ENCODE measurements at regions not wholly inside any gene's neighbourhood (a gene's known extent, or its start where the extent isn't known, plus 50 kb on each side); places are given as distances from the start of the nearest gene placed in this dataset.

DNA sequence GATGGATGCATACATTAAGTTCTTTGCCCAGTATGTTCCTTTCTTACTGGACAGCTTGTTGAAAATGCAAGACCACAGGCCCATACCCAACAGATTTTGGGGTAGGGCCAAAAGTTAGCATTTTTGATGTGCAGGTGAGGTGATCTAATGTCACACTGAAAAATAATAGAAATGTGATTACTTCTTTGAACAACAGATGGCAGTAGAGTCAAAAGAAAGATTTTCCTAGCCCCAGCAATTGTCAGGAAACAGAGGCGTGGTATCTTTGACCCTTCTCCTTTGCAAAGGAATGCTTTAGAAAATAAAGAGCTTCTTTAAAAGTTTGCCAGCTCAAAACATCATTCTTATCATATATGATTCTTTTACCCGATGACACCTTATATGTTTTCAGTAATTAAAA is 343.6 kb upstream of the SYT4 start:
- no peaks in the 10 kb centered on the region for H3K36me3 ChIP-seq (ENCODE audit: control insufficient read depth in 1 of 2, insufficient read depth in 2 of 2, low read length in 2 of 2)
- no peak overlapping the region for H3K27ac ChIP-seq (ENCODE audit: low read depth, low read length)
- H3K27me3 ChIP-seq (ENCODE audit: control insufficient read depth in 1 of 2, insufficient read depth in 2 of 2, low read length in 2 of 2), result no peaks in the 10 kb centered on the region
- no peak overlapping the region for H3K4me3 ChIP-seq (ENCODE audit: low read depth in 1 of 2, low read length in 2 of 2)
- no peaks in the 10 kb centered on the region for H3K4me1 ChIP-seq (ENCODE audit: control insufficient read depth in 1 of 2, insufficient read depth in 2 of 2, low read length in 2 of 2)
- no peak overlapping the region for H3K9ac ChIP-seq (ENCODE audit: low read depth in 1 of 2, low read length in 2 of 2)
- H3K9me3 ChIP-seq (ENCODE audit: control insufficient read depth in 1 of 2, low read length in 2 of 2), result no peaks in the 10 kb centered on the region

DNA sequence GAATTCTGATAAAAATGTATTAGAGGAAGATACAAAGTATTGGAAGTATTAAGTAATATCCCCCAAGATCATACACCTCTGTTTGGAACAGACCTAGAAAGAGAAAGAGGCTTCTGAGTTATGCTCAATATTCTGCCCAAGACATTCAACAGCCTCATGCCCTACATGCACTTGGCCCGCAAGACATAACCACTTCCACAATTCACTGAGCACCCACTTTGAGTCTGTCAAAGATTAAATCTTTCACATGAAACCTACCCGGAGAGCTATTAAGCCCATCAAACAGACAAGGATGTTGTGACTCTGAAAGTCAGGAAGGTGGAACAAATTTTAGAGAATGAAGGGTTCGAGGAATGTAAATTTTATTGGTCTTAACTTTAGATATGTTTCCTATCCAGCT is 344.7 kb upstream of the SYT4 start:
- no peaks in the 10 kb centered on the region for H3K4me1 ChIP-seq (ENCODE audit: control insufficient read depth in 1 of 2, insufficient read depth in 2 of 2, low read length in 2 of 2)
- no peaks in the 10 kb centered on the region for H3K9me3 ChIP-seq (ENCODE audit: control insufficient read depth in 1 of 2, low read length in 2 of 2)
- no peak overlapping the region for H3K9ac ChIP-seq (ENCODE audit: low read depth in 1 of 2, low read length in 2 of 2)
- H3K4me3 ChIP-seq (ENCODE audit: low read depth in 1 of 2, low read length in 2 of 2), result no peak overlapping the region
- H3K27ac ChIP-seq (ENCODE audit: low read depth, low read length), result no peak overlapping the region
- H3K27me3 ChIP-seq (ENCODE audit: control insufficient read depth in 1 of 2, insufficient read depth in 2 of 2, low read length in 2 of 2), result no peaks in the 10 kb centered on the region
- no peaks in the 10 kb centered on the region for H3K36me3 ChIP-seq (ENCODE audit: control insufficient read depth in 1 of 2, insufficient read depth in 2 of 2, low read length in 2 of 2)

DNA sequence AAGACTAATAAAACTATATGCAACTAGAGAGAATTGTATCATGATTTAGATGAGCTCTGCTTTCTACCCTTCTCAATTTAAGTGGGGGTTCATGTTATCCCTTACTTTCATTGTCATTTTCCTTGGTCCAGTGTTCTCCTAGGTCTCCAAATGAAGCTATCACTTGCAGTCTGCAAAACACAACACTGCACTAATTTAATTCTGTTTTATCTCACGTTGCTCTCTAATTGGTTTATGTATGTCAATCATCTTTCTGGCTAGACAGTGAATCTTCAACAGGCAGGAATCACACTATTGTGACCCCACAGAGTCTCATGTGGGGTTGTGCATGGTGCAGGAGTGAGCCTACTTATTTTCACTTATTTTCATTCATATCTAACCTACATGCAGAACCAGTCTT is 348.3 kb upstream of the SYT4 start:
- H3K4me1 ChIP-seq (ENCODE audit: control insufficient read depth in 1 of 2, insufficient read depth in 2 of 2, low read length in 2 of 2), result no peaks in the 10 kb centered on the region
- H3K9me3 ChIP-seq (ENCODE audit: control insufficient read depth in 1 of 2, low read length in 2 of 2), result no peaks in the 10 kb centered on the region
- H3K9ac ChIP-seq (ENCODE audit: low read depth in 1 of 2, low read length in 2 of 2), result no peak overlapping the region
- no peaks in the 10 kb centered on the region for H3K36me3 ChIP-seq (ENCODE audit: control insufficient read depth in 1 of 2, insufficient read depth in 2 of 2, low read length in 2 of 2)
- no peaks in the 10 kb centered on the region for H3K27me3 ChIP-seq (ENCODE audit: control insufficient read depth in 1 of 2, insufficient read depth in 2 of 2, low read length in 2 of 2)
- no peak overlapping the region for H3K27ac ChIP-seq (ENCODE audit: low read depth, low read length)
- H3K4me3 ChIP-seq (ENCODE audit: low read depth in 1 of 2, low read length in 2 of 2), result no peak overlapping the region

DNA sequence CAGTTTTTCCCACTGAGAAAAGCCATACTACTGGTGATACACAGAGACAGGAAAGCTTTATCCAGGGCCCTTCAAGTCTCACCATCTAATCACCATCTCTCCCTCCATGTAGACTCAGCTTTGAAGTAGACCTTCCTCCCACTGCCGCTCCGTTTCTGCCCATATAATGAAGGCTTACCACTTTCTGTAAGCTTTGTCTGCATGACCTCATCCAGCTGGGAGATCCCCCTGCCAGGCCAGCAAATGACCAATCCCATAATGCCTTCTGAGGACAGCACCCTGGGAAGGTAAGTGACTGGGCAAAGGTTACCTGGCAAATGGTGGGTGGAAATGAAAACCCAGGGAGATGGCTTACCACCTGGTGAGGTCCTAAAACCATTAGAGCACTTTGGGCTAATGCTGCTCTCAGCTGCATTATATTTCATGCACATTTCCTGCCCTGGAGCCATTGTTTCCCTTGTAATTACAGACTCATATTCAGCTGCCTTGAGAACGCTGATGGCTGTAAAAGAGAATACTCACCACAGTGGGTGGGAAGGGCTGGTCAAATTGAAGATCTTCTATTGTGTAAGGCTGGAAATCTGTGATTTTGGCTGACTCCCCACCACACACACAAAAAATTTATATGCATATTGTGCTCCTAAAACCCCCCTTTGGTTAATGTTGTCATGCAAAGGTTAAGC is 350.7 kb upstream of the SYT4 start:
- Histone ChIP-seq H3K27ac (ENCODE audit: low read depth, low read length) (no peak overlapping the region), H3K9me3 (ENCODE audit: control insufficient read depth in 1 of 2, low read length in 2 of 2) (no peaks in the 10 kb centered on the region), H3K27me3 (ENCODE audit: control insufficient read depth in 1 of 2, insufficient read depth in 2 of 2, low read length in 2 of 2) (no peaks in the 10 kb centered on the region), H3K36me3 (ENCODE audit: control insufficient read depth in 1 of 2, insufficient read depth in 2 of 2, low read length in 2 of 2) (no peaks in the 10 kb centered on the region), H3K4me3 (ENCODE audit: low read depth in 1 of 2, low read length in 2 of 2) (no peak overlapping the region), H3K4me1 (ENCODE audit: control insufficient read depth in 1 of 2, insufficient read depth in 2 of 2, low read length in 2 of 2) (no peaks in the 10 kb centered on the region), H3K9ac (ENCODE audit: low read depth in 1 of 2, low read length in 2 of 2) (no peak overlapping the region)

DNA sequence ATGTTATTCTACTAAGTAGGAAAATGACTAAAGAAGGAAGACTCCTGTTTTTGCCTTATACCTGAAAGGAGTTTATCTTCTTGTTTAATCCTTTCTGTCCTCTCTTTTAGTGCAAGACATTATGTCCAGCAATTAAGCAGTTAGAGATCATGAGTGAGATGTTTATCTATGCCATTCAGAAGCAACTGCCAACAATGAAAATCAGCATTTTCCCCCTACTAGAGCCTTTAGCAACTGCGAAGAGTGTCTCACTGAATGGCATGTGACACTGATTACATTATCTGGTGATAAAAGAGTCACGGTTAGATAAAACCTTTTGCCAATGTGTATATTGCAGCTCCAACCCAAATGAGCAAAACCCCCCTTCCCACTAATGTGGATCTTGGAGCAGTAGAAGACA is 357.7 kb upstream of the SYT4 start:
- H3K27me3 ChIP-seq (ENCODE audit: control insufficient read depth in 1 of 2, insufficient read depth in 2 of 2, low read length in 2 of 2), result no peaks in the 10 kb centered on the region
- no peak overlapping the region for H3K9ac ChIP-seq (ENCODE audit: low read depth in 1 of 2, low read length in 2 of 2)
- no peaks in the 10 kb centered on the region for H3K36me3 ChIP-seq (ENCODE audit: control insufficient read depth in 1 of 2, insufficient read depth in 2 of 2, low read length in 2 of 2)
- no peak overlapping the region for H3K4me3 ChIP-seq (ENCODE audit: low read depth in 1 of 2, low read length in 2 of 2)
- no peaks in the 10 kb centered on the region for H3K4me1 ChIP-seq (ENCODE audit: control insufficient read depth in 1 of 2, insufficient read depth in 2 of 2, low read length in 2 of 2)
- no peak overlapping the region for H3K27ac ChIP-seq (ENCODE audit: low read depth, low read length)
- no peaks in the 10 kb centered on the region for H3K9me3 ChIP-seq (ENCODE audit: control insufficient read depth in 1 of 2, low read length in 2 of 2)

DNA sequence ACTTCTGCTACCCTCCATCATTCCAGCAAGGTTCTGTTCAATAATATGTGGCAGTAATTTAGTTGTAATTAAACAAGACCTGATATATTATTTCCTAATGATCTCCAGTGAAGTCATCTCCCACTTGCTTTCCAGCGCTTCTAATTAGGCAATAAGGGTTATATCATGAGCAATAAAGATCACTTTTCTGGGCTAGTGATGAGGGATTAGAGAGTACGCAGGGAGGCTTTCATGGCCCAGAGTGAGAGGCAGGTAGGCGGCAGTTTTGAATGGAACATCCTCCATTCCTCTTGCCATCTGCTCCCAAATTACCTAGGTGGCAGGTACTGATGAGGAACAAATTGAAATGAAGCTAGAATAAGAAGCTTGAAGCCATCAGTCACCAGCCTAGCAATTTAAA is 358.1 kb upstream of the SYT4 start:
- Histone ChIP-seq H3K9me3 (ENCODE audit: control insufficient read depth in 1 of 2, low read length in 2 of 2) (no peaks in the 10 kb centered on the region), H3K27me3 (ENCODE audit: control insufficient read depth in 1 of 2, insufficient read depth in 2 of 2, low read length in 2 of 2) (no peaks in the 10 kb centered on the region), H3K27ac (ENCODE audit: low read depth, low read length) (no peak overlapping the region), H3K4me1 (ENCODE audit: control insufficient read depth in 1 of 2, insufficient read depth in 2 of 2, low read length in 2 of 2) (no peaks in the 10 kb centered on the region), H3K4me3 (ENCODE audit: low read depth in 1 of 2, low read length in 2 of 2) (no peak overlapping the region), H3K9ac (ENCODE audit: low read depth in 1 of 2, low read length in 2 of 2) (no peak overlapping the region), H3K36me3 (ENCODE audit: control insufficient read depth in 1 of 2, insufficient read depth in 2 of 2, low read length in 2 of 2) (no peaks in the 10 kb centered on the region)

DNA sequence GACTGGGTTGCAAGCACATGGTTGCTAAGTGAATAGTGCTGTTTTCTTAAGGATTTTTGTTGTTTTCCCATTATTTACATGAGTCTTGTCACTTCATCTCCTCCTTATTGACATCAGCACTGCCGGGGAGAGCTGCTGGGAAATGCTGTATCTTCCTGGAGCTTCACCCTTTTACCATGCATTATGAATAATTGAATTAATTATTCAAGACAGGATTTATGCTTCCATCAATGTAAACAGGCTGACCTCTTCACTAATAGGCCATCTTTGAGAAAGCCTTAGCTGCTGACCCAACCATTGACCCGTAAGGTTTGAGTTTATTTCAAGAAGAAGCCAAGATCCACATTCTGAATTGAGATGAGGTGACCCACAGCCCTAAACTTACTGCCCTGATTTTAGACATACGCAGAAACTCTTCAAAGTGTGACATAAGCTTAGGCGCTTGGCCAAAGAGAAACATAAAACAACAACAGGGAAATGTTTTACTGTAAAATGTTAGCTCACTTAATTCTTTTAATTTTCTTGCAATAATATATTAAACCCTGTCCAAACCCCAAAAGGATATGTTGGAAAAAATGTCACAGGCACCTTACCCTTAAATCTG is 365.5 kb upstream of the SYT4 start:
- Histone ChIP-seq H3K36me3 (ENCODE audit: control insufficient read depth in 1 of 2, insufficient read depth in 2 of 2, low read length in 2 of 2) (no peaks in the 10 kb centered on the region), H3K4me1 (ENCODE audit: control insufficient read depth in 1 of 2, insufficient read depth in 2 of 2, low read length in 2 of 2) (no peaks in the 10 kb centered on the region), H3K27ac (ENCODE audit: low read depth, low read length) (no peak overlapping the region), H3K4me3 (ENCODE audit: low read depth in 1 of 2, low read length in 2 of 2) (no peak overlapping the region), H3K27me3 (ENCODE audit: control insufficient read depth in 1 of 2, insufficient read depth in 2 of 2, low read length in 2 of 2) (no peaks in the 10 kb centered on the region), H3K9me3 (ENCODE audit: control insufficient read depth in 1 of 2, low read length in 2 of 2) (no peaks in the 10 kb centered on the region), H3K9ac (ENCODE audit: low read depth in 1 of 2, low read length in 2 of 2) (no peak overlapping the region)

DNA sequence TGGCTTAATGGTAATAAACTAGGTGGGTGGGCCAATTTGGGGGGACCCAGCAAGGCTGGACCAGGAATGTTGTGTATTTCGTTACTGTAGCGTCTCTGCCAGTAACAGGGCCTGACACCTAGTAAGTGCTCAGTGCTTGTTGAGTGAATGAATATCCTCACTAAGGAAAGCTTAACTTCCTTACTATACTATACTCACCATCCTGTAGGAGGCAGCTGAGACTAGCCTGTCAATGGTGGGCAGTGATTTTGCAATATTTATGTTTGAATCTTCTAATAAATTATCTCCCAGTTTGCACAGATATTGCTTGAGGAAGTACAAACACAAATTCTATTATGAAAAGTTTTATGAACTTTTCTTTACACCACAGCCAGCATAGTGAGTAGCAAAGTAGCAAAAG is 370.7 kb upstream of the SYT4 start:
- no peaks in the 10 kb centered on the region for H3K36me3 ChIP-seq (ENCODE audit: control insufficient read depth in 1 of 2, insufficient read depth in 2 of 2, low read length in 2 of 2)
- no peaks in the 10 kb centered on the region for H3K4me1 ChIP-seq (ENCODE audit: control insufficient read depth in 1 of 2, insufficient read depth in 2 of 2, low read length in 2 of 2)
- no peak overlapping the region for H3K27ac ChIP-seq (ENCODE audit: low read depth, low read length)
- no peak overlapping the region for H3K4me3 ChIP-seq (ENCODE audit: low read depth in 1 of 2, low read length in 2 of 2)
- H3K27me3 ChIP-seq (ENCODE audit: control insufficient read depth in 1 of 2, insufficient read depth in 2 of 2, low read length in 2 of 2), result no peaks in the 10 kb centered on the region
- no peaks in the 10 kb centered on the region for H3K9me3 ChIP-seq (ENCODE audit: control insufficient read depth in 1 of 2, low read length in 2 of 2)
- no peak overlapping the region for H3K9ac ChIP-seq (ENCODE audit: low read depth in 1 of 2, low read length in 2 of 2)

DNA sequence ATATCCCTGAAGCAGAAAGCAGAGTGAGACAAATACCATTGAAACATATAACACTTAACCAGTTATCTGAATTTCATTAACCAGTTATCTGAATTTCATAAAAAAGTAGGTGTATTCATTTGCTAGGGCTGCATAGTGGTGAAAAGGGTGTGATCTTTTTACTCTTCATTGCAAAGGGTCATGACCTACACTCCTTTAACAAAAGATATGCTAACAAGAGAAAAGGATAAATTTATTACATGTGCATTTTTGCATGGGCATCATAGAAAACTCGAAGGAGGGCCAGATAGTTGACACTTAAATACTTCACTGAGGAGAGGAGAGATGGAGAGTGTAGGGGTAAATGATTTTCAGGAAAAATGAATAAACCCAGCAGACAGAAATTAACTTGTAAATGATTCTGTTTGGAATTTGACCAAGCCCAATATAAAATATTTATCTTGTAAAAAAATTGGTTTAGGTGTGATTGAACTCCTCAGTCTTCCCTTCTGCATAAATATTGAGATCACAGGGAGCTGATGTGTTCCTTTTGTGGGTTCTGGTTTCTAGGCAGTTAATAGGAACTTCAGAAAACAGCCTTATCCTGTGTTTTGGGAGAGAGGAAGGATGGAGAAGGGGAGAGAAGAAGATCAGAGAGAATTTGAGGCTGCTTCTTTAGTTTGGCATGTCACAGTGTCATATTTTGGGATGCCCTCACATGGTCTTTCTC is 372.5 kb upstream of the SYT4 start:
- Histone ChIP-seq H3K9ac (ENCODE audit: low read depth in 1 of 2, low read length in 2 of 2) (no peak overlapping the region), H3K27ac (ENCODE audit: low read depth, low read length) (no peak overlapping the region), H3K9me3 (ENCODE audit: control insufficient read depth in 1 of 2, low read length in 2 of 2) (no peaks in the 10 kb centered on the region), H3K4me3 (ENCODE audit: low read depth in 1 of 2, low read length in 2 of 2) (no peak overlapping the region), H3K4me1 (ENCODE audit: control insufficient read depth in 1 of 2, insufficient read depth in 2 of 2, low read length in 2 of 2) (no peaks in the 10 kb centered on the region), H3K36me3 (ENCODE audit: control insufficient read depth in 1 of 2, insufficient read depth in 2 of 2, low read length in 2 of 2) (no peaks in the 10 kb centered on the region), H3K27me3 (ENCODE audit: control insufficient read depth in 1 of 2, insufficient read depth in 2 of 2, low read length in 2 of 2) (no peaks in the 10 kb centered on the region)

DNA sequence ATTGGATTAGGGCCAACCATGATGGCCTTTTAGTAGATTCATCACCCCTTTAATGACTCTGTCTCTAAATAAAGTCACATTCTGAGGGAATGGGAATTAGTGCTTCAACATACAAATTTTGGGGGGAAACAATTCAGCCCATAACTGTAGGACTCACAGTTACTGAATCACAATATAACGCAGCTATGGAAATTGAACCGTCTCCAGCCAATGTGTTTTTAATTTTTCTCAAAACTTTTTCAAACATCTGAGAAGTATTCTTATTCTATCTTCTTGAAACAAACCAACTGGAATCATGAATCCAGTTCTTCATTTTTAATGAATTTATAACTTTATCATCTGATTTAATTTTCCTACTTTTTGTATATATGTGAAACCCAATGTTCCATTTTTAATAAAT is 373.1 kb upstream of the SYT4 start:
- H3K36me3 ChIP-seq (ENCODE audit: control insufficient read depth in 1 of 2, insufficient read depth in 2 of 2, low read length in 2 of 2), result no peaks in the 10 kb centered on the region
- no peaks in the 10 kb centered on the region for H3K9me3 ChIP-seq (ENCODE audit: control insufficient read depth in 1 of 2, low read length in 2 of 2)
- H3K27me3 ChIP-seq (ENCODE audit: control insufficient read depth in 1 of 2, insufficient read depth in 2 of 2, low read length in 2 of 2), result no peaks in the 10 kb centered on the region
- H3K4me1 ChIP-seq (ENCODE audit: control insufficient read depth in 1 of 2, insufficient read depth in 2 of 2, low read length in 2 of 2), result no peaks in the 10 kb centered on the region
- no peak overlapping the region for H3K4me3 ChIP-seq (ENCODE audit: low read depth in 1 of 2, low read length in 2 of 2)
- H3K9ac ChIP-seq (ENCODE audit: low read depth in 1 of 2, low read length in 2 of 2), result no peak overlapping the region
- H3K27ac ChIP-seq (ENCODE audit: low read depth, low read length), result no peak overlapping the region

All from duodenal mucosa (tissue), 2 donors.